Uterus (tissue), 3 donors: ENCODE measurements at regions not wholly inside any gene's neighbourhood (a gene's known extent, or its start where the extent isn't known, plus 50 kb on each side); places are given as distances from the start of the nearest gene placed in this dataset.
A peak's percentile ranks its signal among the peaks of the same experiment; 100 is the strongest.

Source experiments
- DNase-seq, 2 donors: peaks; one replicate each; pipeline ENCODE4 v3.0.0-alpha.2; 2019 to 2020
- H3K27ac ChIP-seq, 2 donors: fragments of 200-600 bp; sonication (generic); 1 replicate in 1 of 2; 2 replicates in 1 of 2; pipeline ENCODE4 v1.5.1; 2016 to 2018
- H3K27me3 ChIP-seq, 2 donors: fragments of 200-600 bp; sonication (generic); one replicate each; pipeline ENCODE4 v1.5.1; 2018 to 2019; ENCODE audit warnings: control low read depth in 1 of 2
- H3K36me3 ChIP-seq, 2 donors: fragments of 200-600 bp; sonication (generic); one replicate each; pipeline ENCODE4 v1.5.1; 2019; ENCODE audit warnings: control low read depth in 1 of 2
- H3K4me1 ChIP-seq, 2 donors: fragments of 200-600 bp; sonication (generic); one replicate each; pipeline ENCODE4 v1.5.1; 2018 to 2019; ENCODE audit warnings: control low read depth in 1 of 2
- H3K4me3 ChIP-seq, 2 donors: fragments of 200-600 bp; sonication (generic); 1 replicate in 1 of 2; 2 replicates in 1 of 2; pipeline ENCODE4 v1.5.1; 2018 to 2019; ENCODE audit warnings: mild to moderate bottlenecking in 1 of 2
- H3K9me3 ChIP-seq, 2 donors: fragments of 200-600 bp; sonication (generic); one replicate each; pipeline ENCODE4 v1.5.1; 2019; ENCODE audit warnings: control low read depth in 1 of 2
- CTCF ChIP-seq, 4 experiments: fragments of 200-600 bp in 2 of 4; fragments of 450-650 bp in 2 of 4; sonication (generic) in 2 of 4; IDR thresholded peaks; one replicate each; pipeline ENCODE4 v1.5.1; 2016 to 2019; ENCODE audit warnings: antibody characterized with exemption in 4 of 4, mild to moderate bottlenecking in 2 of 4, moderate library complexity in 1 of 4
- POLR2A ChIP-seq, 2 donors: fragments of 450-650 bp; IDR thresholded peaks; one replicate each; pipeline ENCODE4 v1.6.1; 2016; ENCODE audit warnings: antibody characterized with exemption in 2 of 2, mild to moderate bottlenecking in 1 of 2, moderate library complexity in 1 of 2
- intact Hi-C: fragments of 100-400 bp; cut with DNase I; formaldehyde crosslinking; loops from one replicate; pipeline ENCODE4 v1.15.1; 2023; ENCODE audit warnings: low total_unique reads
- donor health status: DM: yes; HTN: yes; CAD: no.

GRCh38 chr4:143285696-143286437 is 50.8 kb upstream of the GAB1 start:
- Histone ChIP-seq H3K4me3 (no peak overlapping the region), H3K27ac (peak overlapping the region; percentile 77 to 84), H3K9me3 (no peaks in the 10 kb centered on the region), H3K27me3 (no peaks in the 10 kb centered on the region), H3K4me1 (no peaks in the 10 kb centered on the region), H3K36me3 (no peaks in the 10 kb centered on the region)
- intact Hi-C loops: no loop called here
- DNase-seq: no peak
- no peak for TF ChIP-seq CTCF (IDR thresholded peaks at IDR 0.05)
- TF ChIP-seq POLR2A (IDR thresholded peaks at IDR 0.05): no peak

GRCh38 chr4:143286701-143287571 is 49.7 kb upstream of the GAB1 start:
- no peaks in the 10 kb centered on the region for H3K4me1 ChIP-seq
- H3K27ac ChIP-seq: peak overlapping the region; percentile 77 to 84
- H3K36me3 ChIP-seq: no peaks in the 10 kb centered on the region
- TF ChIP-seq CTCF (IDR thresholded peaks at IDR 0.05): no peak
- no peak for TF ChIP-seq POLR2A (IDR thresholded peaks at IDR 0.05)
- H3K27me3 ChIP-seq: no peaks in the 10 kb centered on the region
- H3K9me3 ChIP-seq: no peaks in the 10 kb centered on the region
- intact Hi-C loops: no loop called here
- no peak for DNase-seq
- no peak overlapping the region for H3K4me3 ChIP-seq
